SK-N-MC (cell line): ENCODE measurements at regions not wholly inside any gene's neighbourhood (a gene's known extent, or its start where the extent isn't known, plus 50 kb on each side); places are given as distances from the start of the nearest gene placed in this dataset.

Source experiments
- EZH2 ChIP-seq: fragments of 200-600 bp; sonication (generic); IDR thresholded peaks from one replicate; pipeline ENCODE4 v1.6.1; 2017; ENCODE audit warnings: antibody characterized with exemption
- POLR2AphosphoS5 ChIP-seq: IDR thresholded peaks from 2 replicates; pipeline ENCODE4 v1.6.1; 2012; ENCODE audit warnings: mild to moderate bottlenecking, low read depth, low read length, borderline replicate concordance

DNA sequence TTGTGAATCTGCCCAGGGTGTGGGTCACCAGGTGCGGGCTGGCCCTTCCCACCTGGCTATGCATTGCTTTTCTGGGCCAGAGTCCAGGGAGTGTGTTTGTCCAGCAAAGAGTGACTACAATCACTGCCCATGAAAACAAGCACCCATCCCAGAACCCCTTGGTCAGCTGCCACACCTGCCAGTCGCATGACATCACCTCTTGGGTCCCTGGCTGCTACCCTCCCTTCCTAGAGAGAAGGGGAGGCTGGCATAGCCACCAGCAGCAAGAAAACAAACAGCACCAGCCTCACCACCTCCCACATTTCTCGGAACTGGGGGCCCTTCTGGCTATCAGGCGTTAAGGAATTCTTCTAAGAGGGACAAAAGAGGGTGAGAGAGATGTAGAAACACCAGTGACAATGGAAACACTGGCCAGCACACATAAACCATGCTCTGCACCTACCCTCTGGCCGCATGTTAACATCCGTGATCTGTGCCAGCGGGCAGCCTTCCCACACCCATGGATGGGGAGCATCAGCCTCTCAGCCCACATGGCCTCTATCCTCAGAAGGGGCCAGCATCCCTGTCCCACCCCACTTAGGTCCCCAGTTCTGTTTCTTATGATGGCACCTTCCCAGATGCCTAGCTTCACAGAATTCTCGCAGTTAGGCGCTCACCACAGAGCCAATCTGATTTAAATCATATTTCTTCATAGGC, 109.7 kb upstream of the GLI2 start:
- no peak for TF ChIP-seq POLR2AphosphoS5
- TF ChIP-seq EZH2: no peak
